ENCODE measurements at regions not wholly inside any gene's neighbourhood (a gene's known extent, or its start where the extent isn't known, plus 50 kb on each side); places are given as distances from the start of the nearest gene placed in this dataset.
A peak's percentile ranks its signal among the peaks of the same experiment; 100 is the strongest.

DNA sequence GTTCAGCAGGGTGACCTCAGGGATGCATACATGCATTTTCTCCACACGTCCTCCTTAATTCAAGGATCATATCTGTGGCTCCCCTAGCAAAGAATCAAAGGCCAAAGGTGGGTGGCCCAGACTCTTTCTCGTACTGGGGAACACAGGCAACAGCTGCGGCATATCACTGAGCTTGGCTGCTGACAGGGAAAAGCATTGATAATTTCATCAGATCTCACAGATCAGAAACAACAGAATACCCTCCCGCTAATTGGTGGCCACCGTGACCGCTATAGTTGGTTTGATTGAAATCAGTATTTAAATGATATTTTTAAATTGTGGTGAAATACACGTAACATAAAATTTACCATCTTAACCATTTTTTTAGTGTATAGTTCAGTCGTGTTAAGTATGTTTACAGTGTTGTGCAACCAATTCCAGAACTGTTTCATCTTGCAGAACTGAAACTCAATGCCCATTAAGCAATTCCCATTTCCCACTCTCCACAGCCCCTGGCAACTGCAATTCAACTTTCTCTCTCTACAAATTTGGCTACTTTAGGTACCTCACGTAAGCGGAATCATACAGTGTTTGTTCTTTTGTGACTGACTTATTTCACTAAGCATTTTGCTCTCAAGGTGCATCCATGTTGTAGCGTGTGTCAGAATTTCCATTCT is 74.7 kb upstream of the TMEM170B start (continued):
- TF ChIP-seq MAFG (CRISPR knock-in tag; IDR thresholded peaks at IDR 0.05) (no peak), ZNF430 (CRISPR knock-in tag; IDR thresholded peaks at IDR 0.05) (no peak), MAZ (IDR thresholded peaks at IDR 0.05; ENCODE audit: borderline replicate concordance, low read depth, low read length) (no peak), MAZ (CRISPR knock-in tag; IDR thresholded peaks at IDR 0.05; ENCODE audit: low read depth) (no peak), HMGA1 (CRISPR knock-in tag; conservative IDR thresholded peaks at IDR 0.05) (no peak), GZF1 (CRISPR knock-in tag; IDR thresholded peaks at IDR 0.05) (no peak), ZNF713 (CRISPR knock-in tag; IDR thresholded peaks at IDR 0.05) (no peak), MAF1 (CRISPR knock-in tag; IDR thresholded peaks at IDR 0.05; ENCODE audit: borderline replicate concordance) (no peak), ARNT2 (CRISPR knock-in tag; IDR thresholded peaks at IDR 0.05; ENCODE audit: low read depth) (no peak), SNAPC2 (CRISPR knock-in tag; IDR thresholded peaks at IDR 0.05) (no peak), REXO4 (CRISPR knock-in tag; IDR thresholded peaks at IDR 0.05; ENCODE audit: borderline replicate concordance) (no peak), NFE2 (CRISPR knock-in tag; IDR thresholded peaks at IDR 0.05) (no peak), FOSL2 (CRISPR knock-in tag; IDR thresholded peaks at IDR 0.05) (peak; percentile 62), SMARCE1 (IDR thresholded peaks at IDR 0.05; ENCODE audit: borderline replicate concordance) (no peak), ZFYVE20 (CRISPR knock-in tag; IDR thresholded peaks at IDR 0.05; ENCODE audit: borderline replicate concordance, low read depth) (no peak), FOSL1 (CRISPR knock-in tag; IDR thresholded peaks at IDR 0.05; ENCODE audit: borderline replicate concordance) (no peak), FOXP1 (IDR thresholded peaks at IDR 0.05) (no peak), FOXP1 (CRISPR knock-in tag; IDR thresholded peaks at IDR 0.05) (peak; percentile 67; the same call in 1 of the 2 replicates), ZNF614 (CRISPR knock-in tag; IDR thresholded peaks at IDR 0.05; ENCODE audit: borderline replicate concordance) (peak; percentile 20; the same call in 1 of the 2 replicates)
- TF ChIP-seq, protein P1, sequence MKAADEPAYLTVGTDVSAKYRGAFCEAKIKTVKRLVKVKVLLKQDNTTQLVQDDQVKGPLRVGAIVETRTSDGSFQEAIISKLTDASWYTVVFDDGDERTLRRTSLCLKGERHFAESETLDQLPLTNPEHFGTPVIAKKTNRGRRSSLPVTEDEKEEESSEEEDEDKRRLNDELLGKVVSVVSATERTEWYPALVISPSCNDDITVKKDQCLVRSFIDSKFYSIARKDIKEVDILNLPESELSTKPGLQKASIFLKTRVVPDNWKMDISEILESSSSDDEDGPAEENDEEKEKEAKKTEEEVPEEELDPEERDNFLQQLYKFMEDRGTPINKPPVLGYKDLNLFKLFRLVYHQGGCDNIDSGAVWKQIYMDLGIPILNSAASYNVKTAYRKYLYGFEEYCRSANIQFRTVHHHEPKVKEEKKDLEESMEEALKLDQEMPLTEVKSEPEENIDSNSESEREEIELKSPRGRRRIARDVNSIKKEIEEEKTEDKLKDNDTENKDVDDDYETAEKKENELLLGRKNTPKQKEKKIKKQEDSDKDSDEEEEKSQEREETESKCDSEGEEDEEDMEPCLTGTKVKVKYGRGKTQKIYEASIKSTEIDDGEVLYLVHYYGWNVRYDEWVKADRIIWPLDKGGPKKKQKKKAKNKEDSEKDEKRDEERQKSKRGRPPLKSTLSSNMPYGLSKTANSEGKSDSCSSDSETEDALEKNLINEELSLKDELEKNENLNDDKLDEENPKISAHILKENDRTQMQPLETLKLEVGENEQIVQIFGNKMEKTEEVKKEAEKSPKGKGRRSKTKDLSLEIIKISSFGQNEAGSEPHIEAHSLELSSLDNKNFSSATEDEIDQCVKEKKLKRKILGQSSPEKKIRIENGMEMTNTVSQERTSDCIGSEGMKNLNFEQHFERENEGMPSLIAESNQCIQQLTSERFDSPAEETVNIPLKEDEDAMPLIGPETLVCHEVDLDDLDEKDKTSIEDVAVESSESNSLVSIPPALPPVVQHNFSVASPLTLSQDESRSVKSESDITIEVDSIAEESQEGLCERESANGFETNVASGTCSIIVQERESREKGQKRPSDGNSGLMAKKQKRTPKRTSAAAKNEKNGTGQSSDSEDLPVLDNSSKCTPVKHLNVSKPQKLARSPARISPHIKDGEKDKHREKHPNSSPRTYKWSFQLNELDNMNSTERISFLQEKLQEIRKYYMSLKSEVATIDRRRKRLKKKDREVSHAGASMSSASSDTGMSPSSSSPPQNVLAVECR (CRISPR knock-in tag; IDR thresholded peaks at IDR 0.05; ENCODE audit: borderline replicate concordance), result no peak; the same call in 1 of the 2 replicates
- TF ChIP-seq, protein P2, sequence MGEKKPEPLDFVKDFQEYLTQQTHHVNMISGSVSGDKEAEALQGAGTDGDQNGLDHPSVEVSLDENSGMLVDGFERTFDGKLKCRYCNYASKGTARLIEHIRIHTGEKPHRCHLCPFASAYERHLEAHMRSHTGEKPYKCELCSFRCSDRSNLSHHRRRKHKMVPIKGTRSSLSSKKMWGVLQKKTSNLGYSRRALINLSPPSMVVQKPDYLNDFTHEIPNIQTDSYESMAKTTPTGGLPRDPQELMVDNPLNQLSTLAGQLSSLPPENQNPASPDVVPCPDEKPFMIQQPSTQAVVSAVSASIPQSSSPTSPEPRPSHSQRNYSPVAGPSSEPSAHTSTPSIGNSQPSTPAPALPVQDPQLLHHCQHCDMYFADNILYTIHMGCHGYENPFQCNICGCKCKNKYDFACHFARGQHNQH (CRISPR knock-in tag; IDR thresholded peaks at IDR 0.05), result 0 out of 2 replicates have a peak, but pooled peaks have one; percentile 33
- TF ChIP-seq, protein P3, sequence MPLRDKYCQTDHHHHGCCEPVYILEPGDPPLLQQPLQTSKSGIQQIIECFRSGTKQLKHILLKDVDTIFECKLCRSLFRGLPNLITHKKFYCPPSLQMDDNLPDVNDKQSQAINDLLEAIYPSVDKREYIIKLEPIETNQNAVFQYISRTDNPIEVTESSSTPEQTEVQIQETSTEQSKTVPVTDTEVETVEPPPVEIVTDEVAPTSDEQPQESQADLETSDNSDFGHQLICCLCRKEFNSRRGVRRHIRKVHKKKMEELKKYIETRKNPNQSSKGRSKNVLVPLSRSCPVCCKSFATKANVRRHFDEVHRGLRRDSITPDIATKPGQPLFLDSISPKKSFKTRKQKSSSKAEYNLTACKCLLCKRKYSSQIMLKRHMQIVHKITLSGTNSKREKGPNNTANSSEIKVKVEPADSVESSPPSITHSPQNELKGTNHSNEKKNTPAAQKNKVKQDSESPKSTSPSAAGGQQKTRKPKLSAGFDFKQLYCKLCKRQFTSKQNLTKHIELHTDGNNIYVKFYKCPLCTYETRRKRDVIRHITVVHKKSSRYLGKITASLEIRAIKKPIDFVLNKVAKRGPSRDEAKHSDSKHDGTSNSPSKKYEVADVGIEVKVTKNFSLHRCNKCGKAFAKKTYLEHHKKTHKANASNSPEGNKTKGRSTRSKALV (CRISPR knock-in tag; IDR thresholded peaks at IDR 0.05), result no peak
- TF ChIP-seq, protein P4, sequence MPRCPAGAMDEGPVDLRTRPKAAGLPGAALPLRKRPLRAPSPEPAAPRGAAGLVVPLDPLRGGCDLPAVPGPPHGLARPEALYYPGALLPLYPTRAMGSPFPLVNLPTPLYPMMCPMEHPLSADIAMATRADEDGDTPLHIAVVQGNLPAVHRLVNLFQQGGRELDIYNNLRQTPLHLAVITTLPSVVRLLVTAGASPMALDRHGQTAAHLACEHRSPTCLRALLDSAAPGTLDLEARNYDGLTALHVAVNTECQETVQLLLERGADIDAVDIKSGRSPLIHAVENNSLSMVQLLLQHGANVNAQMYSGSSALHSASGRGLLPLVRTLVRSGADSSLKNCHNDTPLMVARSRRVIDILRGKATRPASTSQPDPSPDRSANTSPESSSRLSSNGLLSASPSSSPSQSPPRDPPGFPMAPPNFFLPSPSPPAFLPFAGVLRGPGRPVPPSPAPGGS (CRISPR knock-in tag; IDR thresholded peaks at IDR 0.05), result no peak

Data from HepG2 (cell line).